ENCODE measurements at regions not wholly inside any gene's neighbourhood (a gene's known extent, or its start where the extent isn't known, plus 50 kb on each side); places are given as distances from the start of the nearest gene placed in this dataset.
A peak's percentile ranks its signal among the peaks of the same experiment; 100 is the strongest.
"Not testable (repeated sequence)": the region's sequence is repeated elsewhere in the genome, so short reads cannot be mapped to it uniquely, and the experiment has no call there.

DNA sequence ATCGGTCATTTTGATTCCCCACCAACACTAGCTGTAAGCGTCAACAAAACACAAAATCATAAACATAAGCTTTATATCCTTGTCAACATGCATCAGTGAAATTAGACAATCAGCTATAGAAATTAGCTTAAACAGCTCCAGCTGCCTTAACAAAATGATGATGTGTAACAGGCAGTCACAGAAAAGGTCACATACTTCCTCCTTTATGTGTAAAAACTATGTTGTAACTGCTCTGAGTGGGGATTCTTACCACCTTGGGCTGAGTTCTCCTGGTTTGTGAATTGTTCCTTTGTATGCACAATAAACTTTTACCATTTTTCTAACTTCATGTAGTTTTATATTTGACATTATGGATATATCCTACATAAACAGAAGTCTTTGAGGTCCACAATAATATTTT lies 73.9 kb upstream of the MAP9 start:
- H3K27me3 Mint-ChIP-seq = no peaks in the 10 kb centered on the region

DNA sequence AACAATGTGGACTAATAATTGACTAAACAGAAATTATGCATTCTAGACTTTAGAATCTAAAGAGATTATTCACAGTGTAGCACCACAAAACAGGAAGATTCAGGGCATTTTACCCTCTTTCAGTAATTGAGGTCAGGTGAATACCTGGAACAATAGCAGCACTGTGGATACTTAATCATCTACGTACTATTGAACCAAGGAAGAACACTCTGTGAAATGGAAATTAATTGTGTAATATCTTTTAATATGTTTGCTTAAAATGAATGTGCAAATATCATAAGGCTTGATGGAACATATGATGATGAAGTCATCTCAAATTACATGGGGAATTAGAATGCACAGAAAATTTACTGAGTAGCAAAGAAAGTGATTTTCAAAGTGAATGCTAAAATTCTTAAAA lies 68.5 kb upstream of the MAP9 start:
- Mint-ChIP-seq H3K4me3 (no peak overlapping the region), H3K9me3 (no peaks in the 10 kb centered on the region), H3K27me3 (peaks cover 4% of the 10 kb centered on the region), H3K4me1 (no peaks in the 10 kb centered on the region), H3K27ac (no peak overlapping the region), H3K36me3 (no peaks in the 10 kb centered on the region)
- no peak for DNase-seq (ENCODE audit: low spot score in 2 of 2)
- no peak for ATAC-seq (ENCODE audit: low read depth)

More for the DNA sequence above, 73.9 kb upstream of the MAP9 start:
- ATAC-seq (ENCODE audit: low read depth) = no peak
- Mint-ChIP-seq H3K4me1 (no peaks in the 10 kb centered on the region), H3K4me3 (no peak overlapping the region), H3K27ac (no peak overlapping the region), H3K36me3 (no peaks in the 10 kb centered on the region), H3K9me3 (no peaks in the 10 kb centered on the region)
- no peak for DNase-seq (ENCODE audit: low spot score in 2 of 2)

- DNase-seq (ENCODE audit: low spot score in 2 of 2) = no peak
- Mint-ChIP-seq H3K4me1 (no peaks in the 10 kb centered on the region), H3K4me3 (no peak overlapping the region), H3K27me3 (peaks cover 4% of the 10 kb centered on the region), H3K27ac (no peak overlapping the region), H3K36me3 (no peaks in the 10 kb centered on the region), H3K9me3 (no peaks in the 10 kb centered on the region)
- no peak for ATAC-seq (ENCODE audit: low read depth)
Measured at GRCh38 chr4:155444721-155445120, 68.0 kb upstream of the MAP9 start.

DNA sequence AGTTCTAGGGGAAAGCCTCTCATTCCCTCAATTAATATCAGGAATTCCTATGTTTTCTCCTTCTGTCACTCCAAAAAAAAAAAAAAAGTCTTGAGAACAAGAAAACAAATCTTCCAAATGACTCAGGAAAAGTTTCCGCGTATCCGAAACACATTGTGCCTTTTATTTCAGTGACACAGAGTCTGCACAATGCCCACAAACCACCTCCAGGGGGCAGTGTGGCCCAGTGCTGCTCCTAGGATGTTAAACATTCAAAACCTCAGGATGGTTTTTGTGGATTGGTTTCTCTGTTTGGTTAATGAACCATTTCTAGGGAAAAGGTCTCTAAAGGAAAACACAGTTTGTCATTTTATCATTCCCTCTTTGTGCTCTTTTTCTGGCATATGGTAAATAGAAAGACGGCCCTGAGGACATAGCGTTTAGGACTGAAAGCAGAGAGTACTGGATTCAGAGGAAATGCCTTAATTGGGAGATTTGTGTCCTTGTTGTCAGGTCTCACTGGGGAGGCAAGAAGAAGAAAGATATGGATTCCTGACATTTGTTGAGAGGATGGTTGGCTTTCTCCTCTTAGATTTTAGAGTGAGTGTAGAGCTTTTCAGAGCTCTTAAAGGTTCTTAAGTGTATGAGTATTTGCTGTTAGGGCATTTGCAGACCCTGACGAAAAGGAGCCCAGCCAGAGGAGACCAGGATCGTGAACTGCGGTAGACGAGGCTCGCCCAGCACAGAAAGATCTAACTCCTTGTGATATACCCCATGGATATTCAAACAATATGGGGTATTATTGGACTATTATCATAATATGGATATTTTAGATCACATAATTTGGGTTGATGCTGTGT lies 65.7 kb upstream of the MAP9 start:
- no peak overlapping the region for H3K27ac Mint-ChIP-seq
- H3K27me3 Mint-ChIP-seq = peaks cover 7% of the 10 kb centered on the region

DNA sequence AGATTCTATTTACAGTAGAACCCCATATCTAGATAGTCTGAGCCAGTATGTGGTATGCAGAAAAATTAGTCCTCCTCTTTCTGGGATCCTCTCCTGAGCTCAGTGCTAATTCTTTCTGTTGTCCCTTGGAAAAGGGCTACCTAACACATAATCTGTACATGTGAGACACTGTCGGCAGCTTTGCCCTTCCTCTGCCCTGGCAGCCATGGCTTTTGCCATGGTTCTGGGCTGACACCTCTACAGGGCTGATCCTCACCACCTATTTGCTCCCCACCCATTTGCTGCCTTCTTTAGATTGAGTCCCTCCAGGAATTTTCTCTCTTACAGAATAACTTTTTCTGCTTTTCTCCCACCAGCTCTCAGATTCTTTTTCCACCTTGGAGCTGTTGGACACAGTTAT lies 64.7 kb upstream of the MAP9 start:
- ATAC-seq (ENCODE audit: low read depth) (no peak), DNase-seq (ENCODE audit: low spot score in 2 of 2) (no peak)
- no peaks in the 10 kb centered on the region for H3K9me3 Mint-ChIP-seq
- no peaks in the 10 kb centered on the region for H3K36me3 Mint-ChIP-seq
- no peak overlapping the region for H3K27ac Mint-ChIP-seq
- no peak overlapping the region for H3K4me3 Mint-ChIP-seq
- H3K27me3 Mint-ChIP-seq = peaks cover 7% of the 10 kb centered on the region
- no peaks in the 10 kb centered on the region for H3K4me1 Mint-ChIP-seq

More for the DNA sequence above, 65.7 kb upstream of the MAP9 start:
- no peak for ATAC-seq (ENCODE audit: low read depth)
- Mint-ChIP-seq H3K4me3 (no peak overlapping the region), H3K4me1 (no peaks in the 10 kb centered on the region), H3K36me3 (no peaks in the 10 kb centered on the region), H3K9me3 (no peaks in the 10 kb centered on the region)
- peak; percentile 25 to 44 for DNase-seq (ENCODE audit: low spot score in 2 of 2)

DNA sequence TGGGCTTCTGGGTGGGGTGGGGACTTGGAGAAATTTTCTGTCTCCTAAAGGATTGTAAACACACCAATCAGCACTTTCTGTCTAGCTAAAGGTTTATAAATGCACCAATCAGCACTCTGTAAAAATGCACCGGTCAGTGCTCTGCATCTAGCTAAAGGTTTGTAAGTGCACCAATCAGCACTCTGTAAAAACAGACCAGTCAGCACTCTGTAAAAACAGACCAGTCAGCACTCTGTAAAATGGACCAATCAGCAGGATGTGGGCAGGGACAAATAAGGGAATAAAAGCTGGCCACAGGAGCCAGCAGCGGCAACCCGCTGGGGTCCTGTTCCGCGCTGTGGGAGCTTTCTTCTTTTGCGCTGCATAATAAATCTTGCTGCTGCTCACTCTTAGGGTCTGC lies 63.0 kb upstream of the MAP9 start:
- H3K27me3 Mint-ChIP-seq; H3K36me3 Mint-ChIP-seq; H3K9me3 Mint-ChIP-seq; H3K27ac Mint-ChIP-seq; H3K4me1 Mint-ChIP-seq; ATAC-seq (ENCODE audit: low read depth); H3K4me3 Mint-ChIP-seq; DNase-seq (ENCODE audit: low spot score in 2 of 2): not testable (repeated sequence)

DNA sequence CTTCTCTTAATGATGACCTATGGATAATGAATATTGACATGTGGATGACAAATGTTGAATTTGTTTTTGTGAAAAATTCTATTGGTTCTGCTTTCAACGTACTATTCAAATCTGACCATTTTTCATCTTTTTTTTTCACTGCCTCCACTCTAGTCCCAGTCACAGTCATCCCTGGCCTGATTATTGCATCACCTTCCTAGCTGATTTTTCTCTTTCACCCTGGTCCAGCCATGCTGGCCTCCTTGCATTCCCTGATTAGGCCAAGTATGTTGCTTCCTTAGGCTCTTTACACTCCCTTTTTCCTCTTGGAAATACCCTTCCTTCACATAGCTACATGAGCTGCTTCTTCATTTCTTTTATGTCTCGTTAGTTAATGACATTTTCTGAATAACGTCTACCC lies 58.1 kb upstream of the MAP9 start:
- Mint-ChIP-seq H3K9me3 (no peaks in the 10 kb centered on the region), H3K27me3 (peaks cover 3% of the 10 kb centered on the region), H3K27ac (no peak overlapping the region), H3K4me1 (no peaks in the 10 kb centered on the region), H3K36me3 (no peaks in the 10 kb centered on the region), H3K4me3 (no peak overlapping the region)
- ATAC-seq (ENCODE audit: low read depth) (no peak), DNase-seq (ENCODE audit: low spot score in 2 of 2) (no peak)

DNA sequence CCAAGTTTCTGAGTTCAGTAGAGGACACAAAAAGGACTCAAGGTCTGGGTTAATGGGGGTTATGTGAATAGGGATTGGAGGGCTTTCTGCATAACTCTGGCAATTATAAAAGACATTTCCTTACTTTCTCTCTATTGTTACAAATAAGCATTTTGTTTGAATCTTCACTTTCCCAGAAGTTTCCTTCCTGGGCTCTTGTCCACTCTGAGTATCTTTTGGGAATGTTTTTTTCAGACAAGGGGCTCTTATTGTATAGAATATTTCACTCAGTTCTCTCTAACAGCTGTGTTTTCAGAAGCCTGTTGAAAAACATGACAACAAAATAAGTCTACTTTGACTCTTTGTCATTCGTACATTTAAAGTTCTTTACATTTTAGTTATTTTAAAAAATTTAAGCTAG lies 57.6 kb upstream of the MAP9 start:
- no peak overlapping the region for H3K4me3 Mint-ChIP-seq
- H3K36me3 Mint-ChIP-seq = no peaks in the 10 kb centered on the region
- no peak overlapping the region for H3K27ac Mint-ChIP-seq
- no peak for DNase-seq (ENCODE audit: low spot score in 2 of 2)
- ATAC-seq (ENCODE audit: low read depth) = no peak
- peaks cover under 1% of the 10 kb centered on the region for H3K9me3 Mint-ChIP-seq
- peaks cover 3% of the 10 kb centered on the region for H3K27me3 Mint-ChIP-seq
- H3K4me1 Mint-ChIP-seq = no peaks in the 10 kb centered on the region

- no peak overlapping the region for H3K4me3 Mint-ChIP-seq
- DNase-seq (ENCODE audit: low spot score in 2 of 2) = no peak
- H3K9me3 Mint-ChIP-seq = peaks cover 1% of the 10 kb centered on the region
- peaks cover 3% of the 10 kb centered on the region for H3K27me3 Mint-ChIP-seq
- no peak overlapping the region for H3K27ac Mint-ChIP-seq
- no peak for ATAC-seq (ENCODE audit: low read depth)
- no peaks in the 10 kb centered on the region for H3K36me3 Mint-ChIP-seq
- no peaks in the 10 kb centered on the region for H3K4me1 Mint-ChIP-seq
Measured at GRCh38 chr4:155433636-155434360, 57.0 kb upstream of the MAP9 start.

GRCh38 chr4:155430895-155431795 lies 54.4 kb upstream of the MAP9 start:
- H3K4me1 Mint-ChIP-seq = no peaks in the 10 kb centered on the region
- DNase-seq (ENCODE audit: low spot score in 2 of 2) (no peak), ATAC-seq (ENCODE audit: low read depth) (no peak)
- no peaks in the 10 kb centered on the region for H3K27me3 Mint-ChIP-seq
- H3K4me3 Mint-ChIP-seq = no peak overlapping the region
- H3K27ac Mint-ChIP-seq = no peak overlapping the region
- H3K9me3 Mint-ChIP-seq = peaks cover 3% of the 10 kb centered on the region
- H3K36me3 Mint-ChIP-seq = no peaks in the 10 kb centered on the region

DNA sequence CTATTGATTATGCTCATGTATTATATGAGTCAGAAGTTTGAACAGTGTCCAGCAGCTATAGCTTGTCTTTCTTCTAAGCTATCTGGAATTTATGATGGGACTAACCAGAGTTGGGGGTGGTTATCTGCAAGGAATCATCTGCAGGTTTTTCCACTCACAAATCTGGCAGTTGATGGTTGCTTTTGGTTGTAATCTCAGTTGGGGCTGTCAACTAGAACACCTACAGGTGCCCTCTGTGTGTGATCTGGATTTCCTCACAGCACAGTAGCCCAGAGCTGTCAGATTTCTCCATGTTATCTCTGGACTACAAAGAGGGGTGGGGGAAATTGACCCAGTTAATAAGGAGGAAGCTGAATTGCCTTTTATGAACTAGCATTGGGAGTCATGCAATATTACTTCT lies 51.4 kb upstream of the MAP9 start:
- H3K9me3 Mint-ChIP-seq = peaks cover 3% of the 10 kb centered on the region
- DNase-seq (ENCODE audit: low spot score in 2 of 2) (no peak), ATAC-seq (ENCODE audit: low read depth) (no peak)
- no peaks in the 10 kb centered on the region for H3K36me3 Mint-ChIP-seq
- H3K4me1 Mint-ChIP-seq = no peaks in the 10 kb centered on the region
- no peaks in the 10 kb centered on the region for H3K27me3 Mint-ChIP-seq
- no peak overlapping the region for H3K27ac Mint-ChIP-seq
- H3K4me3 Mint-ChIP-seq = no peak overlapping the region

GRCh38 chr4:155426953-155427352 lies 50.2 kb upstream of the MAP9 start:
- ATAC-seq (ENCODE audit: low read depth) (no peak), DNase-seq (ENCODE audit: low spot score in 2 of 2) (no peak)
- H3K36me3 Mint-ChIP-seq = no peaks in the 10 kb centered on the region
- peaks cover 5% of the 10 kb centered on the region for H3K9me3 Mint-ChIP-seq
- no peak overlapping the region for H3K4me3 Mint-ChIP-seq
- H3K4me1 Mint-ChIP-seq = no peaks in the 10 kb centered on the region
- no peak overlapping the region for H3K27ac Mint-ChIP-seq
- H3K27me3 Mint-ChIP-seq = peaks cover 2% of the 10 kb centered on the region
